PC-9 (cell line): ENCODE measurements at regions not wholly inside any gene's neighbourhood (a gene's known extent, or its start where the extent isn't known, plus 50 kb on each side); places are given as distances from the start of the nearest gene placed in this dataset.

ENCODE experiments used
- BruUV-seq: library from RNA; stranded (reverse); fragments of 400-500 nt; replicated peaks from 2 replicates; lab custom pipeline; 2021; lab: Mats Ljungman, UMichigan
- CTCF ChIA-PET: fragments of 300-600 bp; sonication (Branson Sonifier 250); formaldehyde crosslinking; loops from one replicate; lab custom pipeline; 2022; ENCODE audit warnings: antibody characterized with exemption; lab: Charles Lee
- POLR2A ChIA-PET: fragments of 300-600 bp; sonication (Branson Sonifier 250); formaldehyde crosslinking; loops from one replicate; lab custom pipeline; 2022; ENCODE audit warnings: antibody characterized with exemption; ENCODE audit not compliant: unreplicated experiment; lab: Charles Lee
- DNase-seq, 2 experiments: peaks; one replicate each; pipeline versions ENCODE4 v3.0.0 to v3.0.0-alpha.2; 2015 to 2022; ENCODE audit warnings: mixed read lengths in 1 of 2
- H2AFZ ChIP-seq: fragments of 200-600 bp; sonication (generic); 2 replicates; pipeline ENCODE4 v1.8.1; 2017; ENCODE audit warnings: antibody characterized with exemption
- H3F3A ChIP-seq: fragments of 200-600 bp; sonication (generic); 2 replicates; pipeline ENCODE4 v1.8.1; 2017; ENCODE audit warnings: antibody characterized with exemption, mild to moderate bottlenecking, low read depth; ENCODE audit not compliant: insufficient read depth
- H3K27ac ChIP-seq: fragments of 200-600 bp; sonication (generic); 2 replicates; pipeline ENCODE4 v1.6.1; 2016; ENCODE audit warnings: mixed run types
- H3K27me3 ChIP-seq: fragments of 200-600 bp; sonication (generic); 2 replicates; pipeline ENCODE4 v1.6.1; 2016; ENCODE audit warnings: low read depth, mixed run types; ENCODE audit not compliant: insufficient read depth
- H3K36me3 ChIP-seq: fragments of 200-600 bp; sonication (generic); 2 replicates; pipeline ENCODE4 v1.6.1; 2016; ENCODE audit warnings: low read depth, mixed run types
- H3K4me1 ChIP-seq: fragments of 200-600 bp; sonication (generic); replicated peaks from 2 replicates; pipeline ENCODE4 v1.6.1; 2016; ENCODE audit warnings: mixed run types; ENCODE audit not compliant: insufficient read depth
- H3K4me2 ChIP-seq: fragments of 200-600 bp; sonication (generic); 2 replicates; pipeline ENCODE4 v1.6.1; 2017; ENCODE audit warnings: mixed run types
- H3K4me3 ChIP-seq: fragments of 200-600 bp; sonication (generic); 2 replicates; pipeline ENCODE4 v1.6.1; 2016; ENCODE audit warnings: mixed run types
- H3K79me2 ChIP-seq: fragments of 200-600 bp; sonication (generic); 2 replicates; pipeline ENCODE4 v1.6.1; 2017; ENCODE audit warnings: low read depth, mixed run types
- H3K9me2 ChIP-seq: fragments of 200-600 bp; sonication (generic); 2 replicates; pipeline ENCODE4 v1.8.1; 2017; ENCODE audit warnings: mild to moderate bottlenecking; ENCODE audit not compliant: insufficient read depth
- H3K9me3 ChIP-seq: fragments of 200-600 bp; sonication (generic); 2 replicates; pipeline ENCODE4 v1.8.1; 2016; ENCODE audit warnings: low read depth; ENCODE audit not compliant: insufficient read depth
- H4K20me1 ChIP-seq: fragments of 200-600 bp; sonication (generic); 2 replicates; pipeline ENCODE4 v1.8.1; 2017; ENCODE audit not compliant: insufficient read depth
- CTCF ChIP-seq: fragments of 200-600 bp; sonication (generic); conservative IDR thresholded peaks from 2 replicates; pipeline ENCODE4 v1.6.1; 2017; ENCODE audit warnings: mixed run types, antibody characterized with exemption, mild to moderate bottlenecking, moderate library complexity
- EZH2 ChIP-seq: fragments of 200-600 bp; sonication (generic); IDR thresholded peaks from 2 replicates; pipeline ENCODE4 v1.8.0; 2017; ENCODE audit warnings: antibody characterized with exemption, low read depth
- intact Hi-C: fragments of 100-400 bp; cut with micrococcal nuclease; formaldehyde crosslinking; loops from one replicate; pipeline ENCODE4 v1.10.0; 2022; ENCODE audit not compliant: unreplicated experiment

- no peak overlapping the region for H3K27ac ChIP-seq
- no peaks in the 10 kb centered on the region for H3K79me2 ChIP-seq
- ChIA-PET CTCF (no interaction called here), POLR2A (no interaction called here)
- no TSS peak for BruUV-seq
- H2AFZ ChIP-seq = no peak overlapping the region
- H4K20me1 ChIP-seq = no peaks in the 10 kb centered on the region
- H3K4me2 ChIP-seq = no peak overlapping the region
- no peak overlapping the region for H3K4me3 ChIP-seq
- H3F3A ChIP-seq = no peaks in the 10 kb centered on the region
- intact Hi-C loops = no loop called here
- no peaks in the 10 kb centered on the region for H3K27me3 ChIP-seq
- H3K9me2 ChIP-seq = no peaks in the 10 kb centered on the region
- TF ChIP-seq EZH2 (no peak), CTCF (no peak)
- H3K36me3 ChIP-seq = no peaks in the 10 kb centered on the region
- no peaks in the 10 kb centered on the region; the same call in 1 of the 2 replicates for H3K9me3 ChIP-seq
- H3K4me1 ChIP-seq = no peaks in the 10 kb centered on the region
- DNase-seq = no peak
Observed at GRCh38 chrX:148381603-148382002, 118.8 kb upstream of the AFF2 start.

GRCh38 chrX:148382983-148383382 is 117.4 kb upstream of the AFF2 start:
- CTCF ChIA-PET = no interaction called here
- intact Hi-C loops = no loop called here
- no TSS peak for BruUV-seq

GRCh38 chrX:148385471-148385870 is 114.9 kb upstream of the AFF2 start:
- Histone ChIP-seq H3K9me2 (no peaks in the 10 kb centered on the region), H3K4me1 (no peaks in the 10 kb centered on the region), H3K36me3 (no peaks in the 10 kb centered on the region), H4K20me1 (no peaks in the 10 kb centered on the region), H2AFZ (no peak overlapping the region), H3K27me3 (no peaks in the 10 kb centered on the region), H3K27ac (no peak overlapping the region), H3K9me3 (no peaks in the 10 kb centered on the region; the same call in 1 of the 2 replicates), H3F3A (no peaks in the 10 kb centered on the region), H3K79me2 (no peaks in the 10 kb centered on the region), H3K4me3 (no peak overlapping the region), H3K4me2 (no peak overlapping the region)
- no peak for TF ChIP-seq EZH2
- no peak for TF ChIP-seq CTCF
- ChIA-PET POLR2A (no interaction called here), CTCF (no interaction called here)
- DNase-seq = no peak
- intact Hi-C loops = no loop called here
- BruUV-seq = no TSS peak

More at GRCh38 chrX:148382983-148383382, 117.4 kb upstream of the AFF2 start:
- TF ChIP-seq EZH2 (no peak), CTCF (no peak)
- no peak overlapping the region for H3K4me3 ChIP-seq
- H4K20me1 ChIP-seq = no peaks in the 10 kb centered on the region
- H3K79me2 ChIP-seq = no peaks in the 10 kb centered on the region
- no peak overlapping the region for H3K4me2 ChIP-seq
- POLR2A ChIA-PET = no interaction called here
- DNase-seq = no peak
- H2AFZ ChIP-seq = no peak overlapping the region
- H3K36me3 ChIP-seq = no peaks in the 10 kb centered on the region
- no peaks in the 10 kb centered on the region for H3K9me2 ChIP-seq
- H3K27me3 ChIP-seq = no peaks in the 10 kb centered on the region
- H3K27ac ChIP-seq = no peak overlapping the region
- no peaks in the 10 kb centered on the region for H3F3A ChIP-seq
- H3K4me1 ChIP-seq = no peaks in the 10 kb centered on the region
- H3K9me3 ChIP-seq = no peaks in the 10 kb centered on the region
